ENCODE measurements at regions not wholly inside any gene's neighbourhood (a gene's known extent, or its start where the extent isn't known, plus 50 kb on each side); places are given as distances from the start of the nearest gene placed in this dataset.

GRCh38 chr9:113771199-113771598, 104.9 kb upstream of the ZNF618 start:
- H3K4me3 ChIP-seq (ENCODE audit: low read depth, low read length), result no peak overlapping the region
- DNase-seq (ENCODE audit: low read depth), result no peak

GRCh38 chr9:113772121-113772810, 103.8 kb upstream of the ZNF618 start:
- H3K4me3 ChIP-seq (ENCODE audit: low read depth, low read length), result no peak overlapping the region
- peak; percentile 49 for DNase-seq (ENCODE audit: low read depth)

- H3K4me3 ChIP-seq (ENCODE audit: low read depth, low read length), result no peak overlapping the region
- no peak for DNase-seq (ENCODE audit: low read depth)
Observed at GRCh38 chr9:113774963-113775362, 101.1 kb upstream of the ZNF618 start.

GRCh38 chr9:113775749-113776148, 100.4 kb upstream of the ZNF618 start:
- no peak overlapping the region for H3K4me3 ChIP-seq (ENCODE audit: low read depth, low read length)
- no peak for DNase-seq (ENCODE audit: low read depth)

GRCh38 chr9:113776194-113776593, 99.9 kb upstream of the ZNF618 start:
- no peak overlapping the region for H3K4me3 ChIP-seq (ENCODE audit: low read depth, low read length)

GRCh38 chr9:113781381-113781780, 94.7 kb upstream of the ZNF618 start:
- no peak for DNase-seq (ENCODE audit: low read depth)
- H3K4me3 ChIP-seq (ENCODE audit: low read depth, low read length), result no peak overlapping the region

More at GRCh38 chr9:113776194-113776593, 99.9 kb upstream of the ZNF618 start:
- no peak for DNase-seq (ENCODE audit: low read depth)

- DNase-seq (ENCODE audit: low read depth), result no peak
- H3K4me3 ChIP-seq (ENCODE audit: low read depth, low read length), result no peak overlapping the region
Observed at GRCh38 chr9:113781896-113782295, 94.2 kb upstream of the ZNF618 start.

GRCh38 chr9:113783475-113783874, 92.6 kb upstream of the ZNF618 start:
- no peak overlapping the region for H3K4me3 ChIP-seq (ENCODE audit: low read depth, low read length)
- DNase-seq (ENCODE audit: low read depth), result no peak

- no peak for DNase-seq (ENCODE audit: low read depth)
- no peak overlapping the region for H3K4me3 ChIP-seq (ENCODE audit: low read depth, low read length)
Observed at GRCh38 chr9:113785334-113785733, 90.8 kb upstream of the ZNF618 start.

GRCh38 chr9:113786071-113786470, 90.0 kb upstream of the ZNF618 start:
- no peak overlapping the region for H3K4me3 ChIP-seq (ENCODE audit: low read depth, low read length)
- DNase-seq (ENCODE audit: low read depth), result no peak

GRCh38 chr9:113787871-113788270, 88.2 kb upstream of the ZNF618 start:
- DNase-seq (ENCODE audit: low read depth), result no peak
- no peak overlapping the region for H3K4me3 ChIP-seq (ENCODE audit: low read depth, low read length)

GRCh38 chr9:113788616-113789330, 87.3 kb upstream of the ZNF618 start:
- no peak for DNase-seq (ENCODE audit: low read depth)
- no peak overlapping the region for H3K4me3 ChIP-seq (ENCODE audit: low read depth, low read length)

- H3K4me3 ChIP-seq (ENCODE audit: low read depth, low read length), result no peak overlapping the region
- no peak for DNase-seq (ENCODE audit: low read depth)
Observed at GRCh38 chr9:113790093-113790492, 86.0 kb upstream of the ZNF618 start.

- DNase-seq (ENCODE audit: low read depth), result no peak
- no peak overlapping the region for H3K4me3 ChIP-seq (ENCODE audit: low read depth, low read length)
Observed at GRCh38 chr9:113793558-113793957, 82.6 kb upstream of the ZNF618 start.

- no peak for DNase-seq (ENCODE audit: low read depth)
- no peak overlapping the region for H3K4me3 ChIP-seq (ENCODE audit: low read depth, low read length)
Observed at GRCh38 chr9:113794721-113795120, 81.4 kb upstream of the ZNF618 start.

GRCh38 chr9:113795811-113796392, 80.2 kb upstream of the ZNF618 start:
- H3K4me3 ChIP-seq (ENCODE audit: low read depth, low read length), result no peak overlapping the region
- no peak for DNase-seq (ENCODE audit: low read depth)

GRCh38 chr9:113796646-113797426, 79.3 kb upstream of the ZNF618 start:
- H3K4me3 ChIP-seq (ENCODE audit: low read depth, low read length), result no peak overlapping the region
- DNase-seq (ENCODE audit: low read depth), result no peak

- DNase-seq (ENCODE audit: low read depth), result no peak
- H3K4me3 ChIP-seq (ENCODE audit: low read depth, low read length), result no peak overlapping the region
Observed at GRCh38 chr9:113798062-113799030, 77.8 kb upstream of the ZNF618 start.

GRCh38 chr9:113800276-113800675, 75.8 kb upstream of the ZNF618 start:
- DNase-seq (ENCODE audit: low read depth), result no peak
- H3K4me3 ChIP-seq (ENCODE audit: low read depth, low read length), result no peak overlapping the region
